ENCODE measurements at regions not wholly inside any gene's neighbourhood (a gene's known extent, or its start where the extent isn't known, plus 50 kb on each side); places are given as distances from the start of the nearest gene placed in this dataset.

GRCh38 chr1:199784138-199784895 is 243.2 kb upstream of the NR5A2 start:
- TF ChIP-seq CTCF (IDR thresholded peaks at IDR 0.05; ENCODE audit: borderline replicate concordance, extremely low read depth, low read length, poor library complexity, severe bottlenecking) (no peak), EZH2 (IDR thresholded peaks at IDR 0.05; ENCODE audit: borderline replicate concordance, low read depth, low read length, severe bottlenecking) (no peak)

Data from DND-41 (cell line).